Nephron progenitor cell (in vitro differentiated cells): ENCODE measurements at regions not wholly inside any gene's neighbourhood (a gene's known extent, or its start where the extent isn't known, plus 50 kb on each side); places are given as distances from the start of the nearest gene placed in this dataset.

Experiments used
- DNase-seq: peaks from one replicate; pipeline ENCODE4 v3.0.0; 2021
- H3K27ac Mint-ChIP-seq: 2 replicates; pipeline ENCODE4 v1.8.0; 2021; ENCODE audit warnings: mild to moderate bottlenecking, moderate library complexity, mixed read lengths
- H3K27me3 Mint-ChIP-seq: 2 replicates; pipeline ENCODE4 v1.8.0; 2021; ENCODE audit warnings: mild to moderate bottlenecking, low read depth, mixed read lengths; ENCODE audit not compliant: poor library complexity
- H3K36me3 Mint-ChIP-seq: 2 replicates; pipeline ENCODE4 v1.8.0; 2021; ENCODE audit warnings: low read depth, mixed read lengths
- H3K4me1 Mint-ChIP-seq: 2 replicates; pipeline ENCODE4 v1.8.0; 2021; ENCODE audit warnings: mixed read lengths
- H3K4me3 Mint-ChIP-seq: 2 replicates; pipeline ENCODE4 v1.8.0; 2021; ENCODE audit warnings: mild to moderate bottlenecking, moderate library complexity, mixed read lengths
- H3K9me3 Mint-ChIP-seq: 2 replicates; pipeline ENCODE4 v1.8.0; 2021; ENCODE audit warnings: mild to moderate bottlenecking, moderate library complexity, mixed read lengths
- TF ChIP-seq, protein P1 (sequence below): fragments of 200-600 bp; sonication (generic); IDR thresholded peaks from 2 replicates; pipeline ENCODE4 v1.5.0; 2021; ENCODE audit warnings: antibody characterized with exemption

GRCh38 chr6:97697456-97697855 lies 414.4 kb upstream of the MMS22L start:
- Mint-ChIP-seq H3K4me3 (no peak overlapping the region), H3K9me3 (no peaks in the 10 kb centered on the region), H3K4me1 (no peaks in the 10 kb centered on the region), H3K27me3 (no peaks in the 10 kb centered on the region), H3K27ac (no peak overlapping the region), H3K36me3 (no peaks in the 10 kb centered on the region)
- TF ChIP-seq, protein P1, sequence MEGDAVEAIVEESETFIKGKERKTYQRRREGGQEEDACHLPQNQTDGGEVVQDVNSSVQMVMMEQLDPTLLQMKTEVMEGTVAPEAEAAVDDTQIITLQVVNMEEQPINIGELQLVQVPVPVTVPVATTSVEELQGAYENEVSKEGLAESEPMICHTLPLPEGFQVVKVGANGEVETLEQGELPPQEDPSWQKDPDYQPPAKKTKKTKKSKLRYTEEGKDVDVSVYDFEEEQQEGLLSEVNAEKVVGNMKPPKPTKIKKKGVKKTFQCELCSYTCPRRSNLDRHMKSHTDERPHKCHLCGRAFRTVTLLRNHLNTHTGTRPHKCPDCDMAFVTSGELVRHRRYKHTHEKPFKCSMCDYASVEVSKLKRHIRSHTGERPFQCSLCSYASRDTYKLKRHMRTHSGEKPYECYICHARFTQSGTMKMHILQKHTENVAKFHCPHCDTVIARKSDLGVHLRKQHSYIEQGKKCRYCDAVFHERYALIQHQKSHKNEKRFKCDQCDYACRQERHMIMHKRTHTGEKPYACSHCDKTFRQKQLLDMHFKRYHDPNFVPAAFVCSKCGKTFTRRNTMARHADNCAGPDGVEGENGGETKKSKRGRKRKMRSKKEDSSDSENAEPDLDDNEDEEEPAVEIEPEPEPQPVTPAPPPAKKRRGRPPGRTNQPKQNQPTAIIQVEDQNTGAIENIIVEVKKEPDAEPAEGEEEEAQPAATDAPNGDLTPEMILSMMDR = no peak
- DNase-seq = no peak

GRCh38 chr6:97701801-97702200 lies 418.8 kb upstream of the MMS22L start:
- no peaks in the 10 kb centered on the region for H3K27me3 Mint-ChIP-seq
- TF ChIP-seq, protein P1 = no peak
- peaks cover 5% of the 10 kb centered on the region for H3K4me1 Mint-ChIP-seq
- no peaks in the 10 kb centered on the region for H3K36me3 Mint-ChIP-seq
- no peak overlapping the region for H3K27ac Mint-ChIP-seq
- H3K4me3 Mint-ChIP-seq = no peak overlapping the region
- no peak for DNase-seq
- H3K9me3 Mint-ChIP-seq = no peaks in the 10 kb centered on the region

DNA sequence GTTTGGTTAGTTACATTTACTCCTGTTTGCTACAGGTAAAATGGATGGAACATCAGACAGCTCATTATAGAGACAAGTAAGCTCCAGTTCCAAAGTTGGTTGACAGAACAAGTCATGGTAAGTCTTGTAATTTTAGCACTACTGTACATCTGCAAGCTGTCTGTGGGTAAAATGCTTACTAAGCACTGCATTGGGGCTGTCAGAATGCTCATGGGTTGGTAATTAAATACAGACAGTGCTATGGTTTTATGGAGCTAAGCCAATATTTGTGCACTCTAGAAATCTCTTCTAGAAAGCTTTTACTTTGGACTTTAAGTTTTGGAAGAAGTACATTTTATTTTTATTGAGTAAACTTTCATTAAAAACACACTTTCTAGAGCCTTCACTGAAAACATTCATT lies 419.2 kb upstream of the MMS22L start:
- Mint-ChIP-seq H3K4me1 (peaks cover 5% of the 10 kb centered on the region), H3K9me3 (no peaks in the 10 kb centered on the region), H3K27ac (no peak overlapping the region), H3K4me3 (no peak overlapping the region), H3K36me3 (no peaks in the 10 kb centered on the region), H3K27me3 (no peaks in the 10 kb centered on the region)
- TF ChIP-seq, protein P1 = no peak
- DNase-seq = no peak

DNA sequence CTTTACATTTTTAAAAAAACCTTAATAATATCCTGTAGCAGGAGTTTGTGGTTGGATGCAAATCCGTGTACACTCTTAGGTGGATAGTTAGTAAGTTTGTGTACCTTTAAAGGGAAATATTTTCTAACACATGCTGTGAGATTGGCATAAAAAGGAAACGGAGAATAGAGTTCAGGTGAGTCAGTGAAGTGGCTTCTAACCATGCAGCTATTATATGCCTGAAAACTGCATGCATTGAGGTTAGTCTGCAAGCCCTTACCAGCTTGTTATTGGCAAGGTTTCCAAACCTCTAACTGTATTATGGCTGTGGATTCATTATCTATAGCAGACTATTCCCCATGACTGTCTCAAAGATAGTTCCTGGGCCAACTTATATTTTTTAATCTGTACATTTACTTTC lies 420.6 kb upstream of the MMS22L start:
- H3K4me1 Mint-ChIP-seq = peaks cover 5% of the 10 kb centered on the region
- no peaks in the 10 kb centered on the region for H3K9me3 Mint-ChIP-seq
- H3K36me3 Mint-ChIP-seq = no peaks in the 10 kb centered on the region
- H3K27me3 Mint-ChIP-seq = no peaks in the 10 kb centered on the region
- TF ChIP-seq, protein P1 = no peak
- no peak overlapping the region for H3K27ac Mint-ChIP-seq
- DNase-seq = no peak
- H3K4me3 Mint-ChIP-seq = no peak overlapping the region

DNA sequence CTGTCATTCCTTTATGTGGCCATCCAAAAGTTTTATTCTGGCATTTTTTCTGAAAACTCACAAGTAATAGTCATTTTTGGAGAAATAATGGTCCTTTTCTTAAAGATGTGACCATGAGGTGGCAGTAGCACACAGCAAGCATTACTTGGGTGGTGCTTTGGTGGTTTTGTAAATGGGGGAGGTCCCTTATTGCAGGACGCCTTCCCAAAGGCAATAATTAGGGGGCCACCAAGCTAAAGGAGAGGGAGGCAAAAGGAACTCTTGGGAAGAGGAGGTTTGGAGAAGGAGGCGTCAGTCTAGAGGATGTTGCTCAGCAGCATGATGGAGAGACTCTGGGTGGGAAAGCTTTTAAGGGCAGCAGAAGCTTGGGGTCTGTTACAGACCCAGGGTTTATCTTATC lies 422.6 kb upstream of the MMS22L start:
- no peak overlapping the region for H3K4me3 Mint-ChIP-seq
- TF ChIP-seq, protein P1 = peak; percentile 43
- no peak for DNase-seq
- no peaks in the 10 kb centered on the region for H3K36me3 Mint-ChIP-seq
- no peaks in the 10 kb centered on the region for H3K27me3 Mint-ChIP-seq
- peaks cover 5% of the 10 kb centered on the region for H3K4me1 Mint-ChIP-seq
- no peaks in the 10 kb centered on the region for H3K9me3 Mint-ChIP-seq
- H3K27ac Mint-ChIP-seq = no peak overlapping the region

DNA sequence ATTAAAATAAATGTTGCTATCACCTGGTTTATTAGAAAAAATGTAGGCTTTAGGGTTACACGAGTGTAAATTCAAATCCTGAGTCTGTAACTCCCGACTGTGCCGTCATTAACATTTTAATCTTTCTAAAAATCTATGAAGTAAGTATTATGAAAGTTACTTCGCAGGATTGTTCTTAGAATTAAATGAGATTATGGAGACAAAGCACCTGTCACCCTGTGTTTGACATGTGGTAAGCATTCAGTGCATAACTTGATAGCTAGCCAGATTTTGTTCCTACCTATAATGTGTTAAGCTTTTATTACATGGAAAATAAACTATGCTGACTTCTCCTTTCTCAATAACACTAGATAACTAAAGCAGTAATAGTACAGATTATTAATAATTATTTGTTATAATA lies 429.7 kb upstream of the MMS22L start:
- Mint-ChIP-seq H3K36me3 (no peaks in the 10 kb centered on the region), H3K4me3 (no peak overlapping the region), H3K27ac (no peak overlapping the region), H3K27me3 (no peaks in the 10 kb centered on the region), H3K9me3 (no peaks in the 10 kb centered on the region), H3K4me1 (no peaks in the 10 kb centered on the region)
- TF ChIP-seq, protein P1 = no peak
- DNase-seq = no peak
